Panc1 (cell line): ENCODE measurements at regions not wholly inside any gene's neighbourhood (a gene's known extent, or its start where the extent isn't known, plus 50 kb on each side); places are given as distances from the start of the nearest gene placed in this dataset.

Experiments
- CTCF ChIP-seq: fragments of 450-650 bp; IDR thresholded peaks from 2 replicates; pipeline ENCODE4 v1.5.1; 2017; ENCODE audit warnings: mild to moderate bottlenecking
- POLR2AphosphoS5 ChIP-seq: IDR thresholded peaks from 2 replicates; pipeline ENCODE4 v1.6.1; 2012; ENCODE audit warnings: mild to moderate bottlenecking, low read depth, low read length, moderate library complexity
- SIN3A ChIP-seq: IDR thresholded peaks from 2 replicates; pipeline ENCODE4 v1.6.1; 2012; ENCODE audit warnings: low read depth, mild to moderate bottlenecking, low read length, moderate library complexity, borderline replicate concordance; ENCODE audit not compliant: insufficient read depth
- TF ChIP-seq, protein P1 (sequence below), 2 experiments: IDR thresholded peaks; 2 replicates each; pipeline ENCODE4 v1.6.1; 2011 to 2012; ENCODE audit warnings: low read depth in 2 of 2, control low read depth in 1 of 2, low read length in 1 of 2, mild to moderate bottlenecking in 1 of 2, moderate library complexity in 1 of 2; ENCODE audit not compliant: insufficient read depth in 1 of 2

- TF ChIP-seq CTCF = no peak
- TF ChIP-seq, protein P1, sequence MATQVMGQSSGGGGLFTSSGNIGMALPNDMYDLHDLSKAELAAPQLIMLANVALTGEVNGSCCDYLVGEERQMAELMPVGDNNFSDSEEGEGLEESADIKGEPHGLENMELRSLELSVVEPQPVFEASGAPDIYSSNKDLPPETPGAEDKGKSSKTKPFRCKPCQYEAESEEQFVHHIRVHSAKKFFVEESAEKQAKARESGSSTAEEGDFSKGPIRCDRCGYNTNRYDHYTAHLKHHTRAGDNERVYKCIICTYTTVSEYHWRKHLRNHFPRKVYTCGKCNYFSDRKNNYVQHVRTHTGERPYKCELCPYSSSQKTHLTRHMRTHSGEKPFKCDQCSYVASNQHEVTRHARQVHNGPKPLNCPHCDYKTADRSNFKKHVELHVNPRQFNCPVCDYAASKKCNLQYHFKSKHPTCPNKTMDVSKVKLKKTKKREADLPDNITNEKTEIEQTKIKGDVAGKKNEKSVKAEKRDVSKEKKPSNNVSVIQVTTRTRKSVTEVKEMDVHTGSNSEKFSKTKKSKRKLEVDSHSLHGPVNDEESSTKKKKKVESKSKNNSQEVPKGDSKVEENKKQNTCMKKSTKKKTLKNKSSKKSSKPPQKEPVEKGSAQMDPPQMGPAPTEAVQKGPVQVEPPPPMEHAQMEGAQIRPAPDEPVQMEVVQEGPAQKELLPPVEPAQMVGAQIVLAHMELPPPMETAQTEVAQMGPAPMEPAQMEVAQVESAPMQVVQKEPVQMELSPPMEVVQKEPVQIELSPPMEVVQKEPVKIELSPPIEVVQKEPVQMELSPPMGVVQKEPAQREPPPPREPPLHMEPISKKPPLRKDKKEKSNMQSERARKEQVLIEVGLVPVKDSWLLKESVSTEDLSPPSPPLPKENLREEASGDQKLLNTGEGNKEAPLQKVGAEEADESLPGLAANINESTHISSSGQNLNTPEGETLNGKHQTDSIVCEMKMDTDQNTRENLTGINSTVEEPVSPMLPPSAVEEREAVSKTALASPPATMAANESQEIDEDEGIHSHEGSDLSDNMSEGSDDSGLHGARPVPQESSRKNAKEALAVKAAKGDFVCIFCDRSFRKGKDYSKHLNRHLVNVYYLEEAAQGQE (IDR thresholded peaks at IDR 0.05; ENCODE audit: insufficient read depth in 1 of 2, low read depth in 2 of 2, low read length in 1 of 2) = no peak
- no peak for TF ChIP-seq POLR2AphosphoS5
- TF ChIP-seq SIN3A = no peak
These were observed 342.1 kb downstream of the EIPR1 start for GRCh38 chr2:3035385-3036050.
